Stimulated activated CD8-positive, alpha-beta memory T cell treated with anti-CD3 and anti-CD28 coated beads, Interleukin-15, amount 100 ng/mL, for 48 hours (primary cell): ENCODE measurements at regions not wholly inside any gene's neighbourhood (a gene's known extent, or its start where the extent isn't known, plus 50 kb on each side); places are given as distances from the start of the nearest gene placed in this dataset.
"Not testable (repeated sequence)": the region's sequence is repeated elsewhere in the genome, so short reads cannot be mapped to it uniquely, and the experiment has no call there.

ENCODE experiments used
- DNase-seq, 2 donors: peaks; one replicate each; pipeline ENCODE4 v3.0.0-alpha.2; 2020; ENCODE audit warnings: low read depth in 2 of 2

DNA sequence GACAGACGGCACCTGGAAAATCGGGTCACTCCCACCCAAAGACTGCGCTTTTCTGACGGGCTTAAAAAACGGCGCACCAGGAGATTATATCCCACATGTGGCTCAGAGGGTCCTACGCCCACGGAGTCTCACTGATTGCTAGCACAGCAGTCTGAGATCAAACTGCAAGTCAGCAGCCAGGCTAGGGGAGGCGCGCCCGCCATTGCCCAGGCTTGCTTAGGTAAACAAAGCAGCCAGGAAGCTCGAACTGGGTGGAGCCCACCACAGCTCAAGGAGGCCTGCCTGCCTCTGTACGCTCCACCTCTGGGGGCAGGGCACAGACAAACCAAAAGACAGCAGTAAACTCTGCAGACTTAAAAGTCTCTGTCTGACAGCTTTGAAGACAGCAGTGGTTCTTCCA lies 909.4 kb downstream of the SORCS3 start:
- DNase-seq, result not testable (repeated sequence)

DNA sequence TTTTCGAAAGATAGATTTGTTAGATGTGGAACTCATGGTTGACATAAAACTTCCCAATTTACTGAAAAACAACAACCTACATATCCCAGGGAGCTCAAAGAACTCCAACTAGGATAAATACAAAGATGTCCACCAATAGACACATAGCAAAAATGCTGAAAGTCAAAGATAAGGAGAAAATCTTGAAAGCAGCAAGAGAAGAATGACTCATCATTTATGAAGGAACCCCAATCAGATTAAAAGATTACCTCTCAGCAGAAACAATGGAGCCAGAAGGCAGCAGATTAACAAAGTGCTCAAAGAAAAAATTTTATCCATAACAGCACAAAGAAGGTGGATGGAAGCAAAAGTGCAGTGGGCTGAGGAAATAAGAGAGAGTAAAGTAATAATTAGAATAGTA lies 908.6 kb downstream of the SORCS3 start:
- no peak for DNase-seq

DNA sequence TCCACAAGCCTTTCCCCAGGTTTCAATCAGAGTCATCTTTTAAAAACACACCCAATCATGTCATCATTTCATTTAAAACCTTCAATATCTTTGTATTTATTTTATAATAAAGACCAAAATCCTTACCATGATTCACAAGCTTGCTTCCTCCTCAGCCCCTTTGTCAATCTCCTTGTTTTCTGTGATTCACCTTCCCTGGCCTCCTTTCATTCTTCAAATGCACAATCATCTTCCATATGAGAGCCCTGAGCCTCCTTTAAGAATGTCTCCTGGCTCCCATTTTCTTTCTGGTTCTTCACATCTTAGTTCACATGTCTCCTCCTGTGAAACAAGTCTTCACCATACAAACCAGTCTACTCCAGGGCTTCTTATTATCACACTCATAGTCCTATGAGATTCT lies 904.0 kb downstream of the SORCS3 start:
- DNase-seq, result no peak

DNA sequence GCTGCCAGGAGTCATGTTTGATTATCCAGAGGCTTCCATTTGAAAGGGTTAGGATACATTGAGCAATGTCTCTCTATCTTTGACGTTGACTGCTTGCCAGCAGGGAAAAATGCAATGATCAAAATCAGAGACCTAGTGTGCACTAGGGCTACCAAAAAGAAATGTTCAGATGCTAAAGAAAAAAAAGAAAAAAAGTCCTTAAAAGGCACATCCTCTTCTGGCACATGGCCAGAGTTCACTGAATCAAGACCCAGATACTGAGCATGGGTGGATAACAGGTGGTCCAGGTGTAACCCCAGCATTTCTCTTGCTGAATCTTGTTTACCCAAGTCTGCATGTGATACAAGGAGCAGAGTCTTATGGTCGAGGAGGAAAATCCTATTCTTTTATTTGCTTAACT lies 899.3 kb downstream of the SORCS3 start:
- DNase-seq, result no peak

DNA sequence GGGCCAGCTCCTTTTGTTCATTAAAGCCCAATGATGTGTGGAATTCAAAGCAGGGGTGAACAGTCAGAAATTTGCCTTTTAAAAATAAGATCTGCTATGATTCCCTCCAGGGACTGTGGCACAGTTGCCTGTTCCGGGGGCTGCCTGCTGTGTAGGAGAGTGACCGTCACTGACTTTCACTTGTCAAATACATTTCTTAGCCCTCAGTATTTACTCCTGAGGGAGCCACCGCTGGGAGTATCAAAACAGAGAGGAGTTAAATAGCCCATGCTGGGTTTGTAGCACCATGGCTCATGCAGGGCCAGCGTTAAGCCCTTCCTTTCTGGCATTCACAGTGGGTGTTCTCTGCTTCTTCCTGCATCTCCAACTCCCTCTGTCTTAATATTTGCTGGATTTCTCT lies 897.8 kb downstream of the SORCS3 start:
- no peak for DNase-seq

DNA sequence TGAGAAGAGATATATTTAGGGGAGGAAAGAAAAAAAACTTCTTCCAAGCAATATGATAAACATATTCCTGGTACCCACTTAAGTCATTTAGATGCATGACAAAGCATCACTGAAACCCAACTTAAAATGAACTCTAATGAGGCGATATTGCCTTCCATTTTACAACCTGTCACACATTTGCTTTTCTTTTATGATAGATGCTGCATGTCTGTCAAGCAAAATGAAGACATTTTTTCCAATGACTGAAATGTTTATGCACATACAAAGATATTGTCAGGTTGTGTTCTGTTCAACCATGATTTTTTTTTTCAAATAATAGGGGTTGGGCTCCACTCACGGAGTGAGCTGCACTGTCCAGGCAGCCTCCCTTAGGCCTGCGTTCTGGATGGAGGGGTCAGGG lies 894.4 kb downstream of the SORCS3 start:
- no peak for DNase-seq

DNA sequence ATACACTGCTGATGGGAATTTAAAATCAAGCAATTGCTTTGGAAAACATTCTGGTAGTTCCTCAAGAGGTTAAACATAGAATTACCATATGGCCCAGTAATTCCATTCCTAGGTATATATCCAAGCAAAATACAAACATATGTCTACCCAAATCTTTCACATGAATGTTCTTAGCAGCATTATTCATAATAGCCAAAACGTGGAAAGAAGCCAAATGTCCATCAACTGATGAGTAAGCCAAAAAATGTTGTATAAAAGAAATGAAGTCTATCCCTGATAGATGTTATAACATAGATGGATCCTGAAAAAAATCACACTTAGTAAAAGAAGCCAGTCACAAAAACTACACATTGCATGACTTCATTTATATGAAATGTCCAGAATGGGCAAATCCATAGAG lies 893.0 kb downstream of the SORCS3 start:
- no peak for DNase-seq

DNA sequence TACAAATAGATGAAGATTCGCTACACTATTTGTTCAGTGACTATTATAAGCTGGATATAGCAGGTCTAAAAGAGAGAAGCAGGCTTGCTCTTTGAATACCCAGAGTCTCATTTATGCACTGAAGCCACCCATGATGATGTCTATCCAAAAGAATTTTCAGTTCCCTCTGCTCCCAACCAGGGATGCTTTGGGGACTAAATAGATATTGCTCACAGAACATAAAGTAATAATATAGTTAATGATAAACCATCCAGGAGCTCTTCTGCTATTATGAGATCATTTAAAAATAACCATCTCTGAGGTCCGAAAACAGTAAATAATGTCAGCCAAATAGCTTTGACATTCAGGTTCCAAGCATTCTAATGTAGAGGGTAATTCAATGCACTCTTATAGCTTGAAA lies 875.4 kb downstream of the SORCS3 start:
- DNase-seq, result no peak

DNA sequence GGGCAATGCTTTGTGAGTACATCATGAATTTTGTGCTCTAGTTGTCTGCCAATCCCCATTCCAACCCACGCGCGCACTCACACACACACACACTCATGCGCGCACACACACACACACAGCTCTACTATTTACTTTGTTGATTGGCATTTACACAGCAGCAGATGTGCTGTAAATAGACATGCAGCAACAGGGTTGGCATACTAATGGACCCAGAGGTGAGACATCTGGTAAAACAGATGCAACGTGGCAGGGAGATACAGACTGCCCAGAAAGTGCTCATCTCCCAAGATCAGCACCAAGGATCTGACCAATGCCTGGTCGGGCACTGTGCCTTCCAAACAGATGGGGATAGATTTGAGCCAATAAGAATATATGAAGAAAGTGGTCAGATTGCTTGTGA lies 873.0 kb downstream of the SORCS3 start:
- DNase-seq, result no peak

DNA sequence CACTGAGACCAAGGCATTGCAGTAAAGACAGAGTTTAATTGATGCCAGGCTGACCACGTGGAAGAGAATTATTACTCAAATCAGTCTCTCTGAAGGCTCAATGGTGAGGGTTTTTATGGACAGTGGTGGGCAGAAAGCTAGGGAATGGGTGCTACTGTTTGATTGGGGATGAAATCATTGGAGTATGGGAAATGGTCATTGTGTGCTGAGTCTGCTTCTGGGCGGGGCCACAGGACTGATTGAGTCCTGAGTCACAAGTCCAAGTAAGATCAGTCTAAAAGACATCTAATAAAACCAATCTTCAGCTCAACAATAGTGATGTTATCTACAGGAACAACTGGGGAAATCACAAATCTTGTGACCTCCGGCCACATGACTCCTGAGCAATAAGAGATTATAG lies 868.4 kb downstream of the SORCS3 start:
- DNase-seq, result no peak

DNA sequence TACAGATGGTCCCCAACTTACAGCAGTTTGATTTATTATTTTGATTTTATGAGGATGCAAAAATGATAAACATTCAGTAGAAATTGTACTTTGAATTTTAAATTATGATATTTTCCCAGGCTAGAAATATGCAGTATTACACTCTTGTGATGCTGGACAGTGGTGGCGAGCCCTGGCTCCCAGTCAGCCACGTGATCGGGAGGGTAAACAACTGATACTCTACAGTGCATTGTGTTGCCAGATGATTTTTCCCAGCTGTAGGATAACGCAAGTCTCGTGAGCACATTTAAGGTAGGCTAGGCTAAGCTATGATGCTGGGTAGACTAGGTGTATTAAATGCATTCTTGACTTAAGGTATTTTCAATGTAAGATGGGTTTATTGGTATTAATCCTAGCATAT lies 865.2 kb downstream of the SORCS3 start:
- DNase-seq, result no peak

DNA sequence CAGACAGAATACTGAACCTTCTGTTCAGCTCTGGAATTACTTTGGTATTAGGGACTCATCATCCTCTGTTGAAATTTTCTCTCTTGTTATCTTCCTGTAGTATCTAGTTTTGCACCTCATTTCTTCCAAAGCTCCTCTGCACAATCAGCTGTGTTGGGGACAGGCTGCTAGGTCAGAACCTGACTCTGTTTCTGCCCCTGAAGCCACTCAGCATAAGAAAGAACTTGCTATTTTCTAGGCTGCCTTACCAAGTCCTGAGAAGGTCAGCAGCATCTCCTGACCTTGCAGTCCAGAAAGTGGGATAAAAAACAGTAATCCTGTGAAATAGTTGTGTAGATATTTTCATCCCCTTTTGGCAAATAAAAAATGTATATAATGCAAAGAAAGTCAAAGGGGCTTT lies 862.6 kb downstream of the SORCS3 start:
- DNase-seq, result no peak

DNA sequence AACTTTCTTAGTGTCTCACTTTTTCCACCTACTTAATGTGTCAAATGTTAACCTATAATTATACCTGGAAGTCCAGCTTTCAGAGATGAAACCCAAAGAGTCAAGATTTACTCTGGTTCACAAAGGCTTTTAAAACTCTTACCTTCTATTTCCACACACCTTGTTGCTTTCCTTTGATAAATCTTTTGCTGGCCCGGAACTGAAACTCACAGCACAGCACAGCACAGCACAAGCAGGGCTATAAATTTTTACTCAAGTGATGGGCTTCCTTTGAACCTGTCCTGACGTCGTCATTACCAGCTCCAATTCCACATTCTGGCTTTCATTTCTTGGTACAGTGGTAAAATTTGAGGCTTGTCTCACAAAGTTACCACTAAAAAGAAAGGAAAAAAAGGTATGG lies 861.0 kb downstream of the SORCS3 start:
- no peak for DNase-seq

DNA sequence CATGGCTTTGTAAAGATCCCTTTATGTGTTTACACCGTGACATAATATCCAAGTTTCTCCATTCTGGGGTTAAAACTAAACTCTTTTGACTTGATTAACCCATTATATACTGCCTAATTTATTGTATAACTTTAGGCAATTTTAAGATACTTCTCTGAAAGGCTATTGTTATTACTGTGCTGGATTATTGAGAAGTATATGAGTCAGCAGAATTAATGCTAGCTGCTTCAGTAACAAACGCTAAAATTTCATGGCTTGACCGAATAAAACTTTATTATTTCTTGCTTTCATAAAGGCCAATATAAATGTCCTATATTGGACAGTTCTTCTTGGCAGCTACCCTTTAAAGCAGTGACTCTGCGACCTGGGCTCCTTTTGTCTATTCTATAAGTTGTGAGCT lies 853.9 kb downstream of the SORCS3 start:
- DNase-seq, result no peak

DNA sequence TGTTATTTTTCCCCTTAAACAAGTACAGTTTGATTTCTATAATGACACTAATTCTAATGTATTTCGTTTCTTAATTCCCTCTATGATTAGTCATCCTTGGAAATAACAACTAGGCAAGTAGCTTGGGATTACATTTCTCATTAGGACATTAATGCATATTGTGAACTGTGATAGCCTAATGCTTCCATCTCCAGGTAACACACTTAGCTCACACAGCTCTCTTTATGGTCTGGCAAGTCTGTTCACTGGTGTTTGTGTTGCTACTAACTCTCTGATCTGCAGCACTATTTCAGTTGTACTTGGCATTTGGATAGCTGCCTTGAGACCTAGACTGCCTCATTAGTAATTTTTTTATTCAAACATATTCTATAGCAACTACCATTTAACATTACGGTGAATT lies 853.2 kb downstream of the SORCS3 start:
- no peak for DNase-seq

DNA sequence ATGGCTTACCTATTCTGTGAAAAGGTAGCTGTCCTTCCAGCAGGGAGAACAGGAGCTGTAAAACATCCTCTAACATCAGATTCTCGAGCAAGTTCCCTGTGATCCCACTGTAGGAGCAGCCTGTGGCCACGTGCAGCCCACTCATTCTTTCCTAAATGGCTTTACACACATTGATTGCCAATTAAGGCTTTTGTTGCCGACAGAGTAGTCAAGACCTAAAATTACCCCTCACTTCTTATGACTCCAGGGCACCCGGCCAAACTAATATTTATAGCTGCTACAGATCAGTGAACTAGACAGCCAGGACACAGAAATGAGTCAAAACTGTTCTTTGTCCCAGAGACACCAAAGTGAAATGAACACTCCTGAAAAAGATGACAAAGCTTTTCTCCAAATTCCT lies 832.1 kb downstream of the SORCS3 start:
- no peak for DNase-seq

DNA sequence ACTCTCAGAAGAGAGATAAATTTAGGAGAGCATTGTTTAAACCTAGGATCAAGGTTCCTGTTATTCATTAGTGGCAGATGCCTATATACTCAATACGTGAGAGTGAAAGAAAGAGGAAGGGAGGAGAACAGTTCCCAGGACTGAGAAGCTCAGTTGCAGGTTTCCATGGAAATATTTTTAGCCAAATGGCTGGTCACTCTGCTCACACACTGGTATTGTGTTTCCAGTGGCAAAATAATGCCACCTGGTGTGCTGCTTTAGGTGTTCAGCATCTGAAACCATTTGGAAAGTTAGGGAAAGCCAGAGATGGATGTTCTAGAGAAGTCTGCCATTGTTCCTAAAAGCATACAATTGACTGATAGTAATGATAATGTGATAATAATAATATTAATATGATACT lies 827.7 kb downstream of the SORCS3 start:
- DNase-seq, result no peak

DNA sequence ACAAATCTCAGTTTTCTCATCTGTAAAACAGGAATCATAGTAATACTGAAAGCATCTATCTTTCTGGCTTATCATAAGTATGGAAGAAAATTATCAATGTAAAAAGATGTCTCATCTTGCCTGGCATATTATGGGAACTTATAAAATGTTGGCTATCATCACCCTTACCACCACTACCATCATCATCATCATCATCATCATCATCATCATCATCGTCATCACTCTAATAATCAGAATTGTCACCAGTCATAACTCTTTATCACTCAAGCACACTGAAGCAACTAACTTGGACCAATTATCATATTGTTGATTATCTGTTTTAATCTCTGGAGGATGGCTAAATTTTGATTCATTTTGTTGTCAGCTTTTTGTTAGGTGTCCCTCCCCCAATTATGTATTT lies 825.4 kb downstream of the SORCS3 start:
- no peak for DNase-seq

DNA sequence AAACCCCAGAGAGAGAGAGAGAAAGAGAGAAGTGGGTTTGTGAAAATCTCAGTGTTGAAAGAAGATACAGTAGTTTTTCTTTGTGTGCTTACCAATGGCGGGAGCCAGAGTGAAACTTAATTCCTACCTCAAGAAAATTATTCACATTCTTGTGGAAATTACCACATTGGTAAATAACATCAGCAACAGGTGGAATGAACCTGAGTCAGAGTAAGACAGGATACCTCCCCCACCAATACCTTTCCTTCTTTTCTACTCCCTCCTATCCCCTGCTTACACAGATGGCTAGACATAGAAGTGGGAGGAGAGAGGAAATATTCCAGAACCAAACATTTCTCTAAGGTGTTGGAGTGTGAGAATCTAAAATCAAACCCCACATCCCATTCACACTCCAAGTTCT lies 793.9 kb downstream of the SORCS3 start:
- DNase-seq, result no peak

DNA sequence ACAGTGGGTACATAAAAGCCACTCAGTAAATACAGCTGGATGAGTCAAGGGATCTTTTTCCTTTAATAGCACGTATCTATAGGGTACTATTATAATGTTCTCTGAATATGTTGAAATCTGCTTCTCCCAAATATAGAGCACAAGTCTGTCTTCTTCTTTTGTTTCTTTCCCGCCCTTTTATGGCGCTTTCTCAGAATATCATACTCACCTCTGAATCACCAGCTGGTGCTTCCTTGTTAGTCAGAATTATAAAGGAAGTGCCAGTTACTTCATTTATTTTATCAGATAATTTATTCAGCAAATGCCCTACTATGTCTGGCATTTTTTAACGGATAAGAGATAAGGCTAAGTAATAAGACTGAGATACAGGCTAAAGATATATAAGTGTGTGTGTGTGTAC lies 772.9 kb downstream of the SORCS3 start:
- DNase-seq, result no peak

DNA sequence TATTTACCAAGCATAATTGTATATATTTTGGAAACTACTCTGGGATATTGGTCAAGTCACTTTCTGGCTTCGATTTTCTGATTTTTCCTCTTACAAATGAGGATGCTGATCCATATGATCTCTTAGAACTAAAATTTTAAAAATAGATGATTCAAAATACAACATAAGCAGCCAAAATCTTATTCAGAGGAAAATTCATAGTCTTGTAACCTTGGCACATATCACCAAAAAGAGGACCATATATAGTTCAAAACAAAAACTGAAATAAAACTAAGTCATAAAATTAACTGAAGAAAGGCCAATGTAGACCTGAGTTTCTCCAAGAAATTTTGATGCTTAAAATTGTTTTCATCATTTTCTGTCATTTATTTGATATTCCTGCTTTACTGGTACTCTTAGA lies 768.3 kb downstream of the SORCS3 start:
- DNase-seq, result no peak

DNA sequence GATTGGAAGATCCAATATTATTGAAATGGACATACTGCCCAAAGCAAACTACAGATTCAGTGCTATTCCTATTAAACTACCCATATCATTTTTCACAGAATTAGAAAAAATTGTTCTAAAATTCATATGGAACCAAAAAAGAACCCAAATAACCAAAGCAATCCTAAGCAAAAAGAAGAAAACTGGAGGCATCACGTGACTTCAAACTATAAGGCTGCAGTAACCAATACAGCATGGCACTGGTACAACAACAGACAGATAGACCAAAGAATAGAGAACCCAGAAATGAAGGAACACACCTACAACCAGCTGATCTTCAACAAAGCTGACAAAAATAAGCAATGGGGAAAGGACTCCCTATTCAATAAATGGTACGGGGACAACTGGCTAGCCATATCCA lies 765.4 kb downstream of the SORCS3 start:
- DNase-seq, result no peak

DNA sequence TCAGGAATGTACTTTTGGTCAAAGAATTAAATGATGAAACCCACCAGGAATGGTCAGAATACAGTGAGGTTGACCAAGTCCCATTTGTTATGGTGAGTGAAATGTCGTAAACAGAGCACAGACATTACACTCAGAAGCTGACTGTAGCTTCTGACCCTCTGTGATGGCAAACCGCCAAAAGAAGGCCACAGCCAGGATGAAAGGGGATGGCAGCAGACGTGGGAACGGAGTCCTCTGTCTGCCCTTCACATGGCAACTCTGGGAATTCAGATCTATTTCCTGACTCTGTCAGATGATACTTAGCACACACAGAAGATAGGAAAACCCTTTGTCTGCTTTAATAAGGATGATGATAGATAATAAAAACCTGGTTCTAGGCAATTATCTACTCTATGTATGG lies 757.1 kb downstream of the SORCS3 start:
- no peak for DNase-seq

DNA sequence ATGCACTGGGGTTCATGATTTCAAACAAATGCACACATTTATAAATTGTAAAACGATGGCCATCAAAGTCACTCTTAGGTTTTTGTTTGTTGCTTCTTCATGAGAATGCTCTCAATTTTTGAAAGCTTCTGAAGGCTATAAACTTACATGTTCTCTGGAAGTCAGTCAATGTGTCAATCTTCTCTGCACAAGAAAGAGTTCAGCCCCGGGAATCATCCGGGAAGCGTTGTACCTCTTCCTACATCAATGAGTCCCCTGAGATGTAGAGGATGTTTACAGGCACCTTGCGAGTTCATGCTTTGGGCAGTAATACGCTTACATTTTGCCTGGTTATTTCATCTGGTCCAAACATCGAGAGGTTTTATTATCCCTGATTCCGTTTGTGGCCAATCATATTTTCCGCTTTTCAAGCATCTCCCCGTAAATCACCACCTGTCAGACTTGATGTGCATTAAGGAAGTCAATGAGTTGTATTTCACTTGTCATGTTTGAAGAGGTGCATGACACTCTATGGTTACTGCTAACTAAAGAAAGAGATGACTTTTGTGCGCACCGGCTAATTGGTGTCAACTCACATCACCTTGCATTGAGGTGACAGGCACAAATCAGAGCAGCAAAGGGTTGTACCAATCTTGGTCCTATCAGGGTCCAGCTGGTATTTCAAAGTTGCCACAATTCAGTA lies 750.7 kb downstream of the SORCS3 start:
- no peak for DNase-seq

DNA sequence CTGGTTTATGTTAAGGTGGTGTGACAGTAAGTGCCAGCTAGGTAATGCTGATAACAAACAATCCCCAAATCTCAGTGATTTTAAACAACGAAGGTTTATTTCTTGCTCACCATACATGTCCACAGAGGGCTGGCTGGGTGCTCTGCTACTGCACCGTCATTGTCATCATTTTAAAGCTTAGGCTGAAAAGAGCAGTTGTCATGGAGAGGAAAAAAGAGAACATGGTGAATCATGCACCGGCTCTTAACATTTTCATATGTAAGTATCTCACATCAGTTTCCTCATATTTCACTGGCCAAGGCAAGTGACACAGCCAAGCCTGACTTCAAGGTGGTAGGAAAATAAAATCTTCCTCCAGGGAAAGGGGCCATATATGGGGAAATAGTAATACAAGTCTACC lies 746.9 kb downstream of the SORCS3 start:
- DNase-seq, result no peak
